ENCODE measurements at regions not wholly inside any gene's neighbourhood (a gene's known extent, or its start where the extent isn't known, plus 50 kb on each side); places are given as distances from the start of the nearest gene placed in this dataset.

GRCh38 chr18:35862119-35862640 lies 110.3 kb upstream of the RMP24 start:
- no peak overlapping the region for H3K9ac ChIP-seq (ENCODE audit: low read depth, low read length)
- no peak for TF ChIP-seq EZH2 (IDR thresholded peaks at IDR 0.05; ENCODE audit: borderline replicate concordance, low read depth, low read length, severe bottlenecking)
- H3K27me3 ChIP-seq (ENCODE audit: insufficient read depth, low read length, poor library complexity), result no peaks in the 10 kb centered on the region
- H3K79me2 ChIP-seq (ENCODE audit: insufficient read depth, low read length), result no peaks in the 10 kb centered on the region
- ATAC-seq (ENCODE audit: insufficient read depth, low read depth) (no peak), DNase-seq (no peak)
- no peak overlapping the region for H2AFZ ChIP-seq (ENCODE audit: low read depth, low read length)
- no peaks in the 10 kb centered on the region for H3K9me3 ChIP-seq (ENCODE audit: insufficient read depth, low read length, severe bottlenecking)
- no peaks in the 10 kb centered on the region for H3K36me3 ChIP-seq (ENCODE audit: insufficient read depth, low read length)
- no peaks in the 10 kb centered on the region for H3K4me1 ChIP-seq (ENCODE audit: insufficient read depth, low read length)
- no peak overlapping the region for H3K27ac ChIP-seq (ENCODE audit: low read length)
- H3K4me2 ChIP-seq (ENCODE audit: insufficient read depth, low read length), result no peak overlapping the region
- H3K4me3 ChIP-seq (ENCODE audit: low read depth in 1 of 2, low read length in 2 of 2), result no peak overlapping the region
- no peaks in the 10 kb centered on the region for H4K20me1 ChIP-seq (ENCODE audit: insufficient read depth, low read length)

GRCh38 chr18:35864916-35865315 lies 107.6 kb upstream of the RMP24 start:
- Histone ChIP-seq H3K79me2 (ENCODE audit: insufficient read depth, low read length) (no peaks in the 10 kb centered on the region), H3K9ac (ENCODE audit: low read depth, low read length) (no peak overlapping the region), H3K4me2 (ENCODE audit: insufficient read depth, low read length) (no peak overlapping the region), H3K27ac (ENCODE audit: low read length) (no peak overlapping the region), H2AFZ (ENCODE audit: low read depth, low read length) (no peak overlapping the region), H3K36me3 (ENCODE audit: insufficient read depth, low read length) (no peaks in the 10 kb centered on the region), H3K9me3 (ENCODE audit: insufficient read depth, low read length, severe bottlenecking) (no peaks in the 10 kb centered on the region), H3K27me3 (ENCODE audit: insufficient read depth, low read length, poor library complexity) (no peaks in the 10 kb centered on the region), H3K4me3 (ENCODE audit: low read depth in 1 of 2, low read length in 2 of 2) (no peak overlapping the region), H3K4me1 (ENCODE audit: insufficient read depth, low read length) (no peaks in the 10 kb centered on the region), H4K20me1 (ENCODE audit: insufficient read depth, low read length) (no peaks in the 10 kb centered on the region)
- no peak for DNase-seq
- no peak for ATAC-seq (ENCODE audit: insufficient read depth, low read depth)
- TF ChIP-seq EZH2 (IDR thresholded peaks at IDR 0.05; ENCODE audit: borderline replicate concordance, low read depth, low read length, severe bottlenecking), result no peak
- TF ChIP-seq CTCF (IDR thresholded peaks at IDR 0.05; ENCODE audit: borderline replicate concordance, extremely low read depth, low read length, poor library complexity, severe bottlenecking), result no peak

GRCh38 chr18:35868915-35869314 lies 103.6 kb upstream of the RMP24 start:
- H3K9me3 ChIP-seq (ENCODE audit: insufficient read depth, low read length, severe bottlenecking), result peaks cover 3% of the 10 kb centered on the region
- no peaks in the 10 kb centered on the region for H4K20me1 ChIP-seq (ENCODE audit: insufficient read depth, low read length)
- H3K9ac ChIP-seq (ENCODE audit: low read depth, low read length), result no peak overlapping the region
- no peak overlapping the region for H3K27ac ChIP-seq (ENCODE audit: low read length)
- no peaks in the 10 kb centered on the region for H3K36me3 ChIP-seq (ENCODE audit: insufficient read depth, low read length)
- H3K79me2 ChIP-seq (ENCODE audit: insufficient read depth, low read length), result no peaks in the 10 kb centered on the region
- ATAC-seq (ENCODE audit: insufficient read depth, low read depth) (no peak), DNase-seq (no peak)
- H3K4me2 ChIP-seq (ENCODE audit: insufficient read depth, low read length), result no peak overlapping the region
- H2AFZ ChIP-seq (ENCODE audit: low read depth, low read length), result no peak overlapping the region
- H3K4me3 ChIP-seq (ENCODE audit: low read depth in 1 of 2, low read length in 2 of 2), result no peak overlapping the region
- H3K27me3 ChIP-seq (ENCODE audit: insufficient read depth, low read length, poor library complexity), result no peaks in the 10 kb centered on the region
- TF ChIP-seq CTCF (IDR thresholded peaks at IDR 0.05; ENCODE audit: borderline replicate concordance, extremely low read depth, low read length, poor library complexity, severe bottlenecking) (no peak), EZH2 (IDR thresholded peaks at IDR 0.05; ENCODE audit: borderline replicate concordance, low read depth, low read length, severe bottlenecking) (no peak)
- no peaks in the 10 kb centered on the region for H3K4me1 ChIP-seq (ENCODE audit: insufficient read depth, low read length)

- H3K9me3 ChIP-seq (ENCODE audit: insufficient read depth, low read length, severe bottlenecking), result peaks cover 3% of the 10 kb centered on the region
- peaks cover 4% of the 10 kb centered on the region for H3K27me3 ChIP-seq (ENCODE audit: insufficient read depth, low read length, poor library complexity)
- no peak overlapping the region for H3K9ac ChIP-seq (ENCODE audit: low read depth, low read length)
- no peak overlapping the region for H3K27ac ChIP-seq (ENCODE audit: low read length)
- H3K36me3 ChIP-seq (ENCODE audit: insufficient read depth, low read length), result no peaks in the 10 kb centered on the region
- no peaks in the 10 kb centered on the region for H3K4me1 ChIP-seq (ENCODE audit: insufficient read depth, low read length)
- no peaks in the 10 kb centered on the region for H4K20me1 ChIP-seq (ENCODE audit: insufficient read depth, low read length)
- no peak for ATAC-seq (ENCODE audit: insufficient read depth, low read depth)
- H3K79me2 ChIP-seq (ENCODE audit: insufficient read depth, low read length), result no peaks in the 10 kb centered on the region
- H3K4me2 ChIP-seq (ENCODE audit: insufficient read depth, low read length), result no peak overlapping the region
- no peak overlapping the region for H2AFZ ChIP-seq (ENCODE audit: low read depth, low read length)
- TF ChIP-seq CTCF (IDR thresholded peaks at IDR 0.05; ENCODE audit: borderline replicate concordance, extremely low read depth, low read length, poor library complexity, severe bottlenecking), result no peak
- no peak for TF ChIP-seq EZH2 (IDR thresholded peaks at IDR 0.05; ENCODE audit: borderline replicate concordance, low read depth, low read length, severe bottlenecking)
- no peak for DNase-seq
- no peak overlapping the region for H3K4me3 ChIP-seq (ENCODE audit: low read depth in 1 of 2, low read length in 2 of 2)
These were observed 101.1 kb upstream of the RMP24 start for GRCh38 chr18:35871337-35871736.
